ENCODE measurements at regions not wholly inside any gene's neighbourhood (a gene's known extent, or its start where the extent isn't known, plus 50 kb on each side); places are given as distances from the start of the nearest gene placed in this dataset.
"Not testable (repeated sequence)": the region's sequence is repeated elsewhere in the genome, so short reads cannot be mapped to it uniquely, and the experiment has no call there.

DNA sequence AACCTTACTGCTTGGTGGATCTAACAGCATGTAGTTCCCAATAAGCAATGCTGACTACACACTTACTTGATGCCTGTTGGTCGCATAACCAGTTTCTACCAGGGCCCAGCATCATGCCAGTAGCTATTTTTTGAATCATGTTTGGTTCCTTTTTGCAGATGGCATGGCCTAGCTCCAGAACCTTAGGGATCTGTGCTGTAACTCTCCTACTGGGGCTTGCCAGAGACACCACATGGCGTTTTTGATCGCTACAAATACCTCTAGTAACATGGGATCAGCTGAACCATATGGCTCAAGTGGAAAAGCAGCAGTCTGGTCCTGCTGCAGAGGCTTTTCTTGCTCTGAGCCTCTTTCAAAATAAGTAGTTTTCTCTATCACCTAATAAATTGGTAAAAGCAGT is 654.6 kb upstream of the API5 start:
- in situ Hi-C loops (cut with MboI; ENCODE audit: low sequenced_read_pairs), result no loop called here

- in situ Hi-C loops (cut with MboI; ENCODE audit: low sequenced_read_pairs), result no loop called here
Measured at GRCh38 chr11:42661942-42662341, 649.9 kb upstream of the API5 start.

- in situ Hi-C loops (cut with MboI; ENCODE audit: low sequenced_read_pairs), result no loop called here
Measured at GRCh38 chr11:42669248-42669976, 642.4 kb upstream of the API5 start.

- in situ Hi-C loops (cut with MboI; ENCODE audit: low sequenced_read_pairs), result no loop called here
Measured at GRCh38 chr11:42674436-42674835, 637.4 kb upstream of the API5 start.

GRCh38 chr11:42707541-42707940 is 604.3 kb upstream of the API5 start:
- in situ Hi-C loops (cut with MboI; ENCODE audit: low sequenced_read_pairs), result no loop called here

- in situ Hi-C loops (cut with MboI; ENCODE audit: low sequenced_read_pairs), result no loop called here
Measured at GRCh38 chr11:42709216-42709615, 602.6 kb upstream of the API5 start.

GRCh38 chr11:42713279-42713678 is 598.5 kb upstream of the API5 start:
- in situ Hi-C loops (cut with MboI; ENCODE audit: low sequenced_read_pairs), result no loop called here

GRCh38 chr11:42713753-42714152 is 598.0 kb upstream of the API5 start:
- in situ Hi-C loops (cut with MboI; ENCODE audit: low sequenced_read_pairs), result no loop called here

DNA sequence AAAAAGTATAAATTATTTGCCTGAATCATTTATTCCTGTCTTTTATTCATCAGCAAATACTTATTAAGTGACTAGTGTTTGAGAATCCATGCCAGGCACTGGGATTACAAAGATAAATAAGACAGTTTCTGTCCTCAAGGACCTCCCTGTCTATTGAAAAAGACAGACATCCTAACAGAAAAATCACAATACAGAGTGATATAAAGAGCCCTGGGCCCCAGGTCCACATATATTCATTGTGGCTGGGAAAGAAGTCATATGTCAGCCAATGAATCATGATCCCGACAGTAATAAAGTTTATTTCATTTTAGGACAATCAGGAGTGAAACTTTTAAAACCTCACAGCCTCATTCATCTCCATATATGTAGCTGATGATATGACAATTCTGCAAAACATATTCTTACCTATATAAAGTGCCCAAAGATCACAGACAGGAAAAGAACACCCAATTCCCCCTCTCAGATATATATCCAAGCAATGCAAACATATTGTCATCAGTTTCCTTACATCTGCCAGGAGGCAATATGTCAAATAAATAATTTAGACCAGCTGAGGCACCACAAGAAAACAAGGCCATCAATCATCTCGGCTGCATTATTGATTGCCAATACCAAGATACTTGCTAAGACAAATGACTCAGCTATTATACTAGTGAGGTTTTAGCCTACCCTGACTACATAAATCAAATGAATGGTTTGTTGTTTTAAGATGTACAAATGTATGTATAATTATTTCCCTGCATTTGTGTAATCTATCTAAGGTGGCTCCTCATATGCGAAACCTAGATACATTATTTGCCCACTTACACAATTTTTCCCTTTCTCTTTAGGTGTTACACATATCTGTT is 590.9 kb upstream of the API5 start:
- in situ Hi-C loops (cut with MboI; ENCODE audit: low sequenced_read_pairs), result no loop called here

- in situ Hi-C loops (cut with MboI; ENCODE audit: low sequenced_read_pairs), result no loop called here
Measured at GRCh38 chr11:42727879-42728278, 583.9 kb upstream of the API5 start.

GRCh38 chr11:42762348-42762747 is 549.4 kb upstream of the API5 start:
- in situ Hi-C loops (cut with MboI; ENCODE audit: low sequenced_read_pairs), result no loop called here

GRCh38 chr11:42764936-42765335 is 546.9 kb upstream of the API5 start:
- in situ Hi-C loops (cut with MboI; ENCODE audit: low sequenced_read_pairs), result no loop called here

DNA sequence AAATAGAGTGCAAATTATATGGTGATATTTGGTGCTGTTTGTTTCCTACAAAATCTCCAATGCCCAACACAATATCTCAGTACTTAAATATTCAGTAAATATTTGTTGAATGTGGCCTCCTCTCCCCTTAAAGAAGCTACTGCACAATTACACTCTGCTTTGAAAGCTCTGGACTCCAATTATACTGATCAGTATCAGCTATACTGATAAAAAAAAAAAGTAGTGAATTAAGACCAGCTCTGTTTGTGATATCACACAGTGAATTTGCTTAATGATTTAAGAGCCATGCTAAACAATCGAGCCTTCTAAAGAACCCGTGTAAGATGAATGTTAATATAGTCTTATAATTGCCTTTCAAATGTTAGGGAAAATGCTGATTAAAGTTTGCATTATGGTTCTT is 543.2 kb upstream of the API5 start:
- in situ Hi-C loops (cut with MboI; ENCODE audit: low sequenced_read_pairs), result no loop called here

DNA sequence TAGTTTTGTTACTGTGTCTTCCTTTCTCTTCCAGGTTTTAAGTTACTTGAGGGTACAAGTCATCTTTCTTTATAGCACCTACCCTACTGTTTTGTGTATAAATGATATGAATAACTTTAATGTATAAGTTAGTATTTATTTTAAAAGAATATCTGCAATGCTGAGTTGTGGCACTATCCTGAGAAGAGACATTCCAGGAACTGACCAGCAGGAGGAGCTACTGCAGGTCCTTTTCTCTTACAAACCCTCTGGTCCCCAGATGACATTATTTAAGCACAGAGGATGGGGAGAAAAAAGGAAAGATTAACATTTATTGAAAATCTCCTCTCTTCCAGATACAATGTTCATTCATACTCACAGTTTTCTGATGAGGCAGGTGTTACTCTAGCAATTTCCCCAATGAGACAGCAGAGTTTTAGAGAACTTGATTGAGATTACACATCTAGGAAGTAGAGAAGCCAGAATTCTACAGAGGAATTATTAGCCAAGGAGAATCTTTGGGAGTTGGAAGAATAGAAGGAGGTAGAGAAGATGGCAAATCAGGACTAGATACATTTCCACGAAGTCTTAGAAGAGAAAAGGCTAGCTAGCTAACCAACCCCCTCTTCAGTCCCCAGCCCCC is 541.2 kb upstream of the API5 start:
- in situ Hi-C loops (cut with MboI; ENCODE audit: low sequenced_read_pairs), result no loop called here

GRCh38 chr11:42772886-42773285 is 538.9 kb upstream of the API5 start:
- in situ Hi-C loops (cut with MboI; ENCODE audit: low sequenced_read_pairs), result no loop called here

- in situ Hi-C loops (cut with MboI; ENCODE audit: low sequenced_read_pairs), result no loop called here
Measured at GRCh38 chr11:42773729-42774128, 538.1 kb upstream of the API5 start.

- in situ Hi-C loops (cut with MboI; ENCODE audit: low sequenced_read_pairs), result no loop called here
Measured at GRCh38 chr11:42774567-42774966, 537.2 kb upstream of the API5 start.

DNA sequence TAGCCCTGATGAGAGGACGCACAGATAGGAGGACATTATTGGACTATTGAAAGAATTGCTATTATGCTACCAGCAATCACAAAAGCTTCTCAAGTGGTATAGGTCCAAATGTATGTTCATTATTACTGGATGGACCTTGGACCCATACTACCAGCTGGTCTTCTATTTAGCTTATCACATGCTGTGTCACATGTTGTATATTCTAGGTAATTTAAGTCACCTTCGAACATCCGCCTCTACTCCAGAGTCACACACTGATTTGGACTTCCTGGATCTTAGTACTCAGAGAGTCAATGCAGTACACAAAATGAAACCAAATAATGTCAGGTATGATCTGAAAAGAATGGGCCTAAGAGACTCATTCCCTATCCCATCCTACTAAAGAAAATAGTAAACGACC is 534.0 kb upstream of the API5 start:
- in situ Hi-C loops (cut with MboI; ENCODE audit: low sequenced_read_pairs), result no loop called here

DNA sequence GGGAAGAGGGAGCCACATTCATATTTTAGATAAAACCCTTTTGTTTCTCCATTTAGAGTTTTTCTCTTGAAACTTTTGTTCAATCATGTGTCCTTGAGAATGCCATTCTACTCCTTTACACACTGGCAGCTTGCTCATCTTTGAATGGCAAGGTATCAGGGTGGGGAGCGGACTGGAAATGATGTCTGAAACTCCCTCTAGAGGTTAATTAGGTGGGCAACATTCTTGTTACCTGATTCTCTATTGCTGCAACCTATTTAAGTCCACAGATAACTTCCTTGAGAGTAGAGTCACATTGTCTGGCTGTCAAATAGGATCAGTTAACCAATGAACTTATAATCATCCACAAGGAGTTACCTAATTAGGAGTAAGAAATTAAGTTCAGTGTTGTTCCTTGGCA is 533.6 kb upstream of the API5 start:
- in situ Hi-C loops (cut with MboI; ENCODE audit: low sequenced_read_pairs), result no loop called here

- in situ Hi-C loops (cut with MboI; ENCODE audit: low sequenced_read_pairs), result no loop called here
Measured at GRCh38 chr11:42779555-42779954, 532.2 kb upstream of the API5 start.

DNA sequence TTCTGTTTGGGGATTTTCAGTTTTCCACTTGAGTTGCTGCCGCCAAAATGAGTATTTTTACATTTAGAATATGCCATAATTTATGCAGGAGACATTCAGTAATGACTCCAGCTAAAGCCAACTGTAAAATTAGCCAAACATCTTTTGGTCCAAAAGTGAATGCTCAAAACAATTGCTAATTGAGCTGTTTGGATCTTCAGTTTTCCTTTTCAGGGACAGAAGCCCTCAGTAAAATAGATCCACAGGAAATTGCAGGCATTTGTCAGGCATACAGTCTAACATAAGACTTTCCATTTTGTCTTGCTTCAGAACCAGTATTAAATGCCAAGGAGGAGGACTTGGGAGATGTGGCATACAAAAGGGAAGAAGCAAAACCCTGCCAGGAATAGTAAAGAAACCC is 524.8 kb upstream of the API5 start:
- in situ Hi-C loops (cut with MboI; ENCODE audit: low sequenced_read_pairs), result no loop called here

DNA sequence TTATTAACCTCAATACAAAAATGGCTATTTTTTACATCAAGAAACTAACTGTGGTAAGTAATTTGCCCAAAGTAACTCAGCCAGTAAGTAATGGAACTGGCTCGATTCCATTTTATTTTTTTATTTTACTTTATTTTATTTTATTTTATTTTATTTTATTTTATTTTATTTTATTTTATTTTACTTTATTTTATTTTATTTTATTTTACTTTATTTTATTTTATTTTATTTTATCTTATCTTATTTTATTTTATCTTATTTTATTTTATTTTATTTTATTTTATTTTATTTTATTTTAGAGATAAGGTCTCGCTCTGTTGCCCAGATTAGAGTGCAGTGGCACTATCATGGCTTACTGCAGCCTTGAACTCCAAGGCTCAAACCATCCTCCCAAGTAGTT is 516.3 kb upstream of the API5 start:
- in situ Hi-C loops (cut with MboI; ENCODE audit: low sequenced_read_pairs), result not testable (repeated sequence)
